ENCODE measurements at regions not wholly inside any gene's neighbourhood (a gene's known extent, or its start where the extent isn't known, plus 50 kb on each side); places are given as distances from the start of the nearest gene placed in this dataset.

- DNase-seq: no peak
- Histone ChIP-seq H3K27ac (no peak overlapping the region), H3K9me3 (no peaks in the 10 kb centered on the region), H3K4me1 (no peaks in the 10 kb centered on the region), H3K4me3 (no peak overlapping the region), H3K36me3 (no peaks in the 10 kb centered on the region), H3K27me3 (replicated peaks in 1 of 7) (peaks cover 0 to 22% (median 0%) of the 10 kb centered on the region in 7 donors)
- WGBS, 5 donors: 82 to 90% (median 87%) methylated on average over 2 of the region's 2 CpGs
- TF ChIP-seq POLR2AphosphoS5 (IDR thresholded peaks at IDR 0.05) (no peak), POLR2A (IDR thresholded peaks at IDR 0.05) (no peak), CTCF (IDR thresholded peaks at IDR 0.05 in 8 of 11, conservative IDR thresholded peaks at IDR 0.05 in 3 of 11) (no peak)
- intact Hi-C loops (cut with DNase I; ENCODE audit: low total_unique reads): no loop called here
These were observed 182.4 kb upstream of the ATP10A start for GRCh38 chr15:26045516-26045915.

DNA sequence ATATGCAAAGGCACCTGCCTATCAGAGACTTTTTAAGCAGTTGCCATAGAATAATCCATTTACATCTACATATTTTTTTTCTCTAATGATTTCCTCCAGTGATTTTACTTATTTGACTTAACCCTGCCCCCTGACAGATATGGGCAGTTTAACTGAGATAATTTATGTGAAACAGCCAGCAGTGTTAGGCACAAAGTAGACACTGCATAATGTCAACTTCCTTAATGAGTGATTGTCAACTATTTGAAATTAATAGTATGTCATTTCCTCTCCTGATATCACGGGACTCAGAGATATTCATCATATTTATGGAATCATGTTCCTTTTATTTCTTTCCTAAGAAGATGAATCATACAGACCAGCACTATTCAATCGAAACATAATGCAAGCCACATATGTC lies 179.9 kb upstream of the ATP10A start:
- intact Hi-C loops (cut with DNase I; ENCODE audit: low total_unique reads): no loop called here
- H3K27ac ChIP-seq: no peak overlapping the region
- no peaks in the 10 kb centered on the region for H3K36me3 ChIP-seq
- H3K4me3 ChIP-seq: no peak overlapping the region
- TF ChIP-seq POLR2AphosphoS5 (IDR thresholded peaks at IDR 0.05): no peak
- WGBS, 5 donors: 34 to 40% (median 35%) methylated on average over 2 of the region's 2 CpGs
- peaks cover 0 to 22% (median 0%) of the 10 kb centered on the region in 7 donors for H3K27me3 ChIP-seq (replicated peaks in 1 of 7)
- no peaks in the 10 kb centered on the region for H3K4me1 ChIP-seq
- no peaks in the 10 kb centered on the region for H3K9me3 ChIP-seq
- DNase-seq: no peak

DNA sequence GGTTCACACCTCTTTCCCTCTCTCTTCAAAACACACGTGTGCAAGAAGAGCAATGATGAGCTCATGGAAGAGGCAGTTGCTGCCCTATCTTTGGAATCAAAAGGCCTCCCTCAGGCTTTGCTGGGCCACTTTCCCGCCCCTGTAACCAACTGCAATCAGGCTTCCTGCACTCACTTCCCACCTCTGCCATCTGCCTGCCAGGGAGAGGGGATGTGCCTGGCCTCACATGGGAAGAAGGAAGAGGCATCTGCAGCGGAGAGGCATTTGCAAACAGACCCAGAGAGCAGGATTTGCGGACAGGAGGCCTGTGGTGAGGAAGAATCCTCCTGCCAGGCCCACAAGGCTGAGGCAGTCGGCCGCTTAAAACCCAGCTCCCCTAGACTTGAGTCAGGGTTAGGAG lies 175.6 kb upstream of the ATP10A start:
- 44 to 64% (median 51%) methylated on average over 6 of the region's 6 CpGs for WGBS, 5 donors
- no peak for TF ChIP-seq CTCF (IDR thresholded peaks at IDR 0.05 in 8 of 11, conservative IDR thresholded peaks at IDR 0.05 in 3 of 11)
- no peak for TF ChIP-seq POLR2AphosphoS5 (IDR thresholded peaks at IDR 0.05)
- TF ChIP-seq POLR2A (IDR thresholded peaks at IDR 0.05): no peak
- Histone ChIP-seq H3K36me3 (no peaks in the 10 kb centered on the region), H3K4me3 (no peak overlapping the region), H3K27me3 (replicated peaks in 1 of 7) (peaks cover 0 to 4% (median 0%) of the 10 kb centered on the region in 7 donors), H3K9me3 (no peaks in the 10 kb centered on the region), H3K4me1 (no peaks in the 10 kb centered on the region), H3K27ac (no peak overlapping the region)
- no peak for DNase-seq
- intact Hi-C loops (cut with DNase I; ENCODE audit: low total_unique reads): no loop called here

DNA sequence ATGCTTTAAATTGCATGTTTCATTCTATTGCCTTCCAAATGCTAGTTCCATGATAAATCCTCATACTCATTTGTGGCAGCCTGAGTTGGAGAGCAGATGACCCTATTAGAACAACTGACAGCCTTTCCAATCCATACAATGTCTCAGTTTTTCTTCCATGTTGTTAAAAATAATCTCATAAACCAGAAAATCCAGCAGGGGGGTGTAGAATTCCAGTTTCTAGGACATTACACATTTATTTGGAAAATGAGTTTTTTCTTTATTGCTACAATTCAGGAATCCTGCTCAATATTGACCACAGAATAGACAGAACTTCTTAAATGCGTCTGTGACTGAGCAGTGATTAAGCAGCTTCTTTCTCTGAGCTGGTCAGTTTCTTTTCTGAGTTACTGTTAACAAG lies 174.2 kb upstream of the ATP10A start:
- Histone ChIP-seq H3K27me3 (replicated peaks in 1 of 7) (peaks cover 0 to 10% (median 0%) of the 10 kb centered on the region in 7 donors), H3K36me3 (no peaks in the 10 kb centered on the region), H3K4me3 (no peak overlapping the region), H3K4me1 (no peaks in the 10 kb centered on the region), H3K9me3 (no peaks in the 10 kb centered on the region), H3K27ac (no peak overlapping the region)
- no peak for TF ChIP-seq POLR2A (IDR thresholded peaks at IDR 0.05)
- TF ChIP-seq POLR2AphosphoS5 (IDR thresholded peaks at IDR 0.05): no peak
- no peak for TF ChIP-seq CTCF (IDR thresholded peaks at IDR 0.05 in 8 of 11, conservative IDR thresholded peaks at IDR 0.05 in 3 of 11)
- DNase-seq: no peak
- intact Hi-C loops (cut with DNase I; ENCODE audit: low total_unique reads): no loop called here
- 59 to 87% (median 70%) methylated on average over 1 of the region's 1 CpG for WGBS, 5 donors

GRCh38 chr15:26033493-26033892 lies 170.4 kb upstream of the ATP10A start:
- no peaks in the 10 kb centered on the region for H3K9me3 ChIP-seq
- H3K4me1 ChIP-seq: no peaks in the 10 kb centered on the region
- H3K27ac ChIP-seq: no peak overlapping the region
- no peaks in the 10 kb centered on the region for H3K36me3 ChIP-seq
- no peak for DNase-seq
- WGBS, 5 donors: 75 to 88% (median 78%) methylated on average over 2 of the region's 2 CpGs
- intact Hi-C loops (cut with DNase I; ENCODE audit: low total_unique reads): no loop called here
- peaks cover 0 to 12% (median 0%) of the 10 kb centered on the region in 7 donors for H3K27me3 ChIP-seq (replicated peaks in 1 of 7)
- no peak overlapping the region for H3K4me3 ChIP-seq
- no peak for TF ChIP-seq CTCF (IDR thresholded peaks at IDR 0.05 in 8 of 11, conservative IDR thresholded peaks at IDR 0.05 in 3 of 11)
- TF ChIP-seq POLR2A (IDR thresholded peaks at IDR 0.05): no peak
- no peak for TF ChIP-seq POLR2AphosphoS5 (IDR thresholded peaks at IDR 0.05)
